ENCODE measurements at regions not wholly inside any gene's neighbourhood (a gene's known extent, or its start where the extent isn't known, plus 50 kb on each side); places are given as distances from the start of the nearest gene placed in this dataset.

DNA sequence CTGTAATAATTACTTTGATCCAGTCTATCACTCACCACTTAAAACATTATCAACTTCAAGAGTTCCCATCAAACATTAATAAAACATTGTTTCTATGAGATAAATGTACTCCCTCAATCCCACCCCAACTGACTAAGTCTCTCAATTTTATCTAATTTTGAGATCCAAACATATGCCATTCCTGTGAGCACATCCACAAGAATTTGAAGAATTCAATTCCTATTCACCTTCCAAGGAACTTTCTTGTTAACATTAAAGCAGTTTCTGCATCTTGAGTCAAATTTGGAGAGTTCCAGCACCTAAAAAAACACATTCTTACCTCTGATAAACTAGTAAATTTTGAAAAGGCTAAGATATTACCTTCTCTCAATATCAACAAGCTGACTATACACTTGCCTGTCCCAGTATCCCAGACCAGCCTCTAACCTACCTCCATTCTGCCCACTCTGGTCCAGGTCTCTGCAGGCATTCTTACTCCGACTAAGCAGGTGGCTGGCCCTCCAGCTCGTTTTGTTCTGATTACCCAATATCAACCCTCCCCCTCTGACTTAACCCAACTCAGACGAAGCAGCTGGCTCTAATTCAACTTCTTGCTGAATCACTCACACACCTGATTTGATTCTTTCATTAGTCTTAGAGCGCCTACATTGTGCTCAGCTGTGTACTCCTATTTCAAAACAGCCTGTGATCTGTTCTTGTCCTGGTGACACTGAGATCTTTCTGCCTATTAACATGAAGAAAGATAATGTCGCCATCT is 275.2 kb downstream of the IPMK start:
- no peak for DNase-seq
- H3K4me1 ChIP-seq = peaks cover 15% of the 10 kb centered on the region; the same call in 1 of the 2 replicates
- CTCF ChIA-PET = interaction anchor here (0.5 to 1.2 kb wide), 3 partner anchors 160 to 828 kb away, joined by 3 to 5 read pairs (median 4); no protein-coding TSS in a partner anchor

DNA sequence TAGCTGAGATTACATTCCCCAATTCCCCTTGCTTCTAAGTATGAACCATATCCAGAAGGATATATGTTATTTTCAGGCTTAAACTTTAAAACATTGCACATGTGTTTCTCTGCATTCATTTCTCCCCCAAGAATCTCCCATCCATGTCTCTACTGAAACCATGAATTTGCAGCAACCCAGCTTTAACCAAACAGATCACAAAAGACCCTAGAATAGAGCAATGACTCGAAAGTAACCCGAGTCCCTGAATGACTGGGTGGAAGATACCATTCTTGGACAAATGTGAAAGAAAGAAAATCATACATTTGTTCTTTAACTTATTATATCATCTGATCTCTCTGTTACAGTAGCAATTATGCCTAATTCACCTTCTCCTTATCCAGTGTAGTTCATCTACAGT is 278.7 kb downstream of the IPMK start:
- no peak for TF ChIP-seq CTCF (IDR thresholded peaks at IDR 0.05; ENCODE audit: insufficient read depth in 1 of 2, low read depth in 1 of 2, low read length in 1 of 2, severe bottlenecking in 1 of 2, unreplicated experiment in 1 of 2)
- H3K4me1 ChIP-seq = peaks cover 11% of the 10 kb centered on the region; the same call in 1 of the 2 replicates
- H3K9me3 ChIP-seq = no peaks in the 10 kb centered on the region
- no peak overlapping the region for H3K4me3 Mint-ChIP-seq (ENCODE audit: unreplicated experiment)
- ChIA-PET CTCF (no interaction called here), POLR2A (no interaction called here)
- peaks cover 2% of the 10 kb centered on the region for H3K27me3 Mint-ChIP-seq (ENCODE audit: insufficient read depth, unreplicated experiment)
- H3K4me3 ChIP-seq (ENCODE audit: low read depth, low read length) = no peak overlapping the region
- peaks cover 13% of the 10 kb centered on the region for H3K4me1 Mint-ChIP-seq (ENCODE audit: low read depth, unreplicated experiment)
- H3K36me3 ChIP-seq (ENCODE audit: control insufficient read depth, insufficient read depth, low read length) = no peaks in the 10 kb centered on the region
- no peaks in the 10 kb centered on the region for H3K36me3 Mint-ChIP-seq (ENCODE audit: insufficient read depth, unreplicated experiment)
- no peak for DNase-seq
- no peaks in the 10 kb centered on the region for H3K27me3 ChIP-seq (replicated peaks; ENCODE audit: control insufficient read depth, insufficient read depth, low read length)
- BruUV-seq (replicated peaks) = no TSS peak
- no peak overlapping the region for H3K27ac Mint-ChIP-seq (ENCODE audit: unreplicated experiment)
- intact Hi-C loops (cut with micrococcal nuclease; ENCODE audit: unreplicated experiment) = no loop called here
- H3K9me3 Mint-ChIP-seq (ENCODE audit: unreplicated experiment) = no peaks in the 10 kb centered on the region

More for the DNA sequence above, 275.2 kb downstream of the IPMK start:
- no peaks in the 10 kb centered on the region for H3K36me3 ChIP-seq (ENCODE audit: control insufficient read depth, insufficient read depth, low read length)
- BruUV-seq (replicated peaks) = no TSS peak
- Mint-ChIP-seq H3K27me3 (ENCODE audit: insufficient read depth, unreplicated experiment) (peaks cover 2% of the 10 kb centered on the region), H3K9me3 (ENCODE audit: unreplicated experiment) (no peaks in the 10 kb centered on the region), H3K27ac (ENCODE audit: unreplicated experiment) (peak overlapping the region; percentile 1), H3K4me1 (ENCODE audit: low read depth, unreplicated experiment) (peaks cover 17% of the 10 kb centered on the region), H3K4me3 (ENCODE audit: unreplicated experiment) (no peak overlapping the region), H3K36me3 (ENCODE audit: insufficient read depth, unreplicated experiment) (no peaks in the 10 kb centered on the region)
- H3K9me3 ChIP-seq = no peaks in the 10 kb centered on the region
- H3K27me3 ChIP-seq (replicated peaks; ENCODE audit: control insufficient read depth, insufficient read depth, low read length) = no peaks in the 10 kb centered on the region
- TF ChIP-seq CTCF (IDR thresholded peaks at IDR 0.05; ENCODE audit: insufficient read depth in 1 of 2, low read depth in 1 of 2, low read length in 1 of 2, severe bottlenecking in 1 of 2, unreplicated experiment in 1 of 2) = no peak
- POLR2A ChIA-PET = no interaction called here
- intact Hi-C loops (cut with micrococcal nuclease; ENCODE audit: unreplicated experiment) = loop anchor here (1.0 to 2.0 kb wide), 2 partner anchors 144 to 275 kb away; no protein-coding TSS in a partner anchor
- H3K4me3 ChIP-seq (ENCODE audit: low read depth, low read length) = no peak overlapping the region

DNA sequence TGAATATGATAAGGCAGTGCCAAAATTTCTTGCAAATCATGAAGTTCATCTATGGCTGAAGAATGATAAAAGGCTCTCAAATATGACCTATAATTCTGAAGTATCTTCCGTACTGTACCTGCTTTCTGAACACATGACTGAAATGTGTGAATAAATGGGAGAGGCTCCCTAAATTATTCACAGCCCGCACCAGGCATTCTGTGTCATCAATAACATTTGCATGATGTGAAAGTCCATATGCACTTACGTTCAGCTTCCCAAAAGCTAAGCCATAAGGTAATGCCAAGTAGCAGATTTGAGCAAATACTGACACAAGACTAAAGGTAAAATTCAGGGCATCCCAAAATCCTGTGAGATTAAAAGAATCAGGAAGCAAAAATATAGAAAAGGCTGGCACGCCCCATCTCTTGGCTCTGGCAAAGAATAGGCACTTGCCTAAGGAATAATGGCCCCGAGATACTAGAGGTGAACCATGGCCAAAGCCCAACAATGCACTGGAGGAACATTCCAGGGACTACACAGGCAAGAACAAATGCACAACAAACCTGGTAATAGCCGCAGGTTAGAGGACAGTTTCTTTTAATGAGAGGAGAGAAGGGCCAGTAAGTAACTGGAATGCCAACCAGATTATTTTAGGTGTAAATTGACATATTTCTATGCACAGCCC is 280.5 kb downstream of the IPMK start:
- Histone ChIP-seq H3K36me3 (ENCODE audit: control insufficient read depth, insufficient read depth, low read length) (no peaks in the 10 kb centered on the region), H3K27me3 (replicated peaks; ENCODE audit: control insufficient read depth, insufficient read depth, low read length) (no peaks in the 10 kb centered on the region), H3K4me3 (ENCODE audit: low read depth, low read length) (no peak overlapping the region), H3K9me3 (no peaks in the 10 kb centered on the region), H3K4me1 (peaks cover 19% of the 10 kb centered on the region)
- Mint-ChIP-seq H3K27me3 (ENCODE audit: insufficient read depth, unreplicated experiment) (peaks cover 2% of the 10 kb centered on the region), H3K4me1 (ENCODE audit: low read depth, unreplicated experiment) (peaks cover 19% of the 10 kb centered on the region), H3K9me3 (ENCODE audit: unreplicated experiment) (no peaks in the 10 kb centered on the region), H3K4me3 (ENCODE audit: unreplicated experiment) (no peak overlapping the region), H3K27ac (ENCODE audit: unreplicated experiment) (no peak overlapping the region), H3K36me3 (ENCODE audit: insufficient read depth, unreplicated experiment) (no peaks in the 10 kb centered on the region)
- DNase-seq = no peak
- intact Hi-C loops (cut with micrococcal nuclease; ENCODE audit: unreplicated experiment) = no loop called here
- TF ChIP-seq CTCF (IDR thresholded peaks at IDR 0.05; ENCODE audit: insufficient read depth in 1 of 2, low read depth in 1 of 2, low read length in 1 of 2, severe bottlenecking in 1 of 2, unreplicated experiment in 1 of 2) = no peak
- no TSS peak for BruUV-seq (replicated peaks)
- CTCF ChIA-PET = no interaction called here
- POLR2A ChIA-PET = no interaction called here

Measured in Caco-2 (cell line).